H9 (cell line): ENCODE measurements at regions not wholly inside any gene's neighbourhood (a gene's known extent, or its start where the extent isn't known, plus 50 kb on each side); places are given as distances from the start of the nearest gene placed in this dataset.

Experiments used
- DNase-seq: peaks from one replicate; pipeline ENCODE4 v3.0.0-alpha.2; 2017
- H2AFZ ChIP-seq: one replicate; pipeline ENCODE4 v1.6.1; 2013; ENCODE audit warnings: mild to moderate bottlenecking, low read length, control low read depth, moderate library complexity
- H2AK5ac ChIP-seq: 2 replicates; pipeline ENCODE4 v1.6.1; 2013; ENCODE audit warnings: low read length, control low read depth, mixed read lengths; ENCODE audit not compliant: insufficient read length
- H2BK120ac ChIP-seq: one replicate; pipeline ENCODE4 v1.6.1; 2013; ENCODE audit warnings: low read depth, mild to moderate bottlenecking, low read length, control low read depth, inconsistent platforms; ENCODE audit not compliant: poor library complexity, severe bottlenecking
- H2BK12ac ChIP-seq: 2 replicates; pipeline ENCODE4 v1.6.1; 2013; ENCODE audit warnings: low read length, control low read depth, mixed read lengths, low read depth; ENCODE audit not compliant: insufficient read length
- H2BK15ac ChIP-seq: 2 replicates; pipeline ENCODE4 v1.6.1; 2013; ENCODE audit warnings: low read depth, low read length, control low read depth
- H2BK20ac ChIP-seq: one replicate; pipeline ENCODE4 v1.6.1; 2013; ENCODE audit warnings: low read depth, mild to moderate bottlenecking, low read length, control low read depth, inconsistent platforms; ENCODE audit not compliant: poor library complexity, severe bottlenecking
- H2BK5ac ChIP-seq: 2 replicates; pipeline ENCODE4 v1.6.1; 2013; ENCODE audit warnings: low read length, control low read depth, mixed read lengths; ENCODE audit not compliant: insufficient read length
- H3K14ac ChIP-seq: 2 replicates; pipeline ENCODE4 v1.6.1; 2013; ENCODE audit warnings: low read length, control low read depth; ENCODE audit not compliant: insufficient read depth
- H3K18ac ChIP-seq: 2 replicates; pipeline ENCODE4 v1.6.1; 2013; ENCODE audit warnings: low read depth, mild to moderate bottlenecking, mixed read lengths, low read length, control low read depth; ENCODE audit not compliant: insufficient read length
- H3K23ac ChIP-seq: 2 replicates; pipeline ENCODE4 v1.6.1; 2013; ENCODE audit warnings: low read length, control low read depth, mixed read lengths, low read depth; ENCODE audit not compliant: insufficient read length
- H3K23me2 ChIP-seq: 2 replicates; pipeline ENCODE4 v1.6.1; 2013; ENCODE audit warnings: low read depth, mild to moderate bottlenecking, mixed read lengths, low read length, control low read depth; ENCODE audit not compliant: insufficient read length, poor library complexity, severe bottlenecking
- H3K27ac ChIP-seq: 2 replicates; pipeline ENCODE4 v1.5.1; 2013; ENCODE audit warnings: low read length, control low read depth, mixed read lengths, low read depth; ENCODE audit not compliant: insufficient read length
- H3K27me3 ChIP-seq: 2 replicates; pipeline ENCODE4 v1.6.1; 2013; ENCODE audit warnings: low read length, control low read depth, inconsistent platforms; ENCODE audit not compliant: insufficient read depth
- H3K4ac ChIP-seq: 2 replicates; pipeline ENCODE4 v1.6.1; 2013; ENCODE audit warnings: low read depth, mild to moderate bottlenecking, control low read depth, inconsistent platforms, low read length, moderate library complexity
- H3K4me1 ChIP-seq: 2 replicates; pipeline ENCODE4 v1.6.1; 2013; ENCODE audit warnings: low read length, control low read depth, inconsistent platforms; ENCODE audit not compliant: insufficient read depth
- H3K4me2 ChIP-seq: 2 replicates; pipeline ENCODE4 v1.6.1; 2013; ENCODE audit warnings: low read length, control low read depth, mixed read lengths; ENCODE audit not compliant: insufficient read length, insufficient read depth
- H3K56ac ChIP-seq: 2 replicates; pipeline ENCODE4 v1.6.1; 2013; ENCODE audit warnings: low read depth, mild to moderate bottlenecking, mixed read lengths, low read length, control low read depth; ENCODE audit not compliant: insufficient read length
- H3K79me1 ChIP-seq: 2 replicates; pipeline ENCODE4 v1.6.1; 2013; ENCODE audit warnings: low read depth, mild to moderate bottlenecking, moderate library complexity, low read length, control low read depth, inconsistent platforms; ENCODE audit not compliant: insufficient read depth, poor library complexity, severe bottlenecking
- H3K79me2 ChIP-seq: 2 replicates; pipeline ENCODE4 v1.6.1; 2013; ENCODE audit warnings: low read length, control low read depth, inconsistent platforms; ENCODE audit not compliant: insufficient read depth
- H3K9ac ChIP-seq: 2 replicates; pipeline ENCODE4 v1.6.1; 2013; ENCODE audit warnings: low read length, control low read depth, mixed read lengths; ENCODE audit not compliant: insufficient read length; ENCODE audit errors: extremely low read depth
- H3K9me3 ChIP-seq: one replicate; pipeline ENCODE4 v1.6.1; 2013; ENCODE audit warnings: low read depth, low read length, inconsistent platforms; ENCODE audit not compliant: control insufficient read depth
- H3T11ph ChIP-seq: one replicate; pipeline ENCODE4 v1.6.1; 2013; ENCODE audit warnings: mild to moderate bottlenecking, low read length, control low read depth, inconsistent platforms
- H4K20me1 ChIP-seq: one replicate; pipeline ENCODE4 v1.6.1; 2013; ENCODE audit not compliant: control insufficient read depth, insufficient read length, insufficient read depth
- H4K5ac ChIP-seq: 2 replicates; pipeline ENCODE4 v1.6.1; 2013; ENCODE audit warnings: low read depth, mild to moderate bottlenecking, mixed read lengths, low read length, control low read depth; ENCODE audit not compliant: insufficient read length
- H4K8ac ChIP-seq: replicated peaks from 2 replicates; pipeline ENCODE4 v1.6.1; 2013; ENCODE audit warnings: low read length, control low read depth, mixed read lengths, low read depth; ENCODE audit not compliant: insufficient read length
- H4K91ac ChIP-seq: 2 replicates; pipeline ENCODE4 v1.6.1; 2013; ENCODE audit warnings: low read depth, mild to moderate bottlenecking, moderate library complexity, mixed read lengths, low read length, control low read depth; ENCODE audit not compliant: insufficient read length
- H3K27ac Mint-ChIP-seq, 3 experiments: 2 replicates in 2 of 3; 3 replicates in 1 of 3; pipeline ENCODE4 v1.8.0; 2020 to 2021; ENCODE audit warnings: mixed read lengths in 3 of 3, mild to moderate bottlenecking in 1 of 3, moderate library complexity in 1 of 3
- H3K27me3 Mint-ChIP-seq: 2 replicates; pipeline ENCODE4 v1.8.0; 2021; ENCODE audit warnings: low read depth, mild to moderate bottlenecking, moderate library complexity, mixed read lengths
- H3K36me3 Mint-ChIP-seq, 3 experiments: 2 replicates in 2 of 3; 3 replicates in 1 of 3; pipeline ENCODE4 v1.8.0; 2020 to 2021; ENCODE audit warnings: low read depth in 3 of 3, mixed read lengths in 3 of 3; ENCODE audit not compliant: insufficient read depth in 1 of 3
- H3K4me1 Mint-ChIP-seq, 2 experiments: 2 replicates each; pipeline ENCODE4 v1.8.0; 2020; ENCODE audit warnings: mixed read lengths in 2 of 2
- H3K4me3 Mint-ChIP-seq, 2 experiments: 2 replicates in 1 of 2; 3 replicates in 1 of 2; pipeline ENCODE4 v1.8.0; 2020 to 2021; ENCODE audit warnings: mild to moderate bottlenecking in 2 of 2, mixed read lengths in 2 of 2, moderate library complexity in 1 of 2
- H3K9me3 Mint-ChIP-seq, 2 experiments: 2 replicates in 1 of 2; 3 replicates in 1 of 2; pipeline ENCODE4 v1.8.0; 2020; ENCODE audit warnings: mild to moderate bottlenecking in 2 of 2, mixed read lengths in 2 of 2, moderate library complexity in 1 of 2
- WGBS: extraction: QIAGEN DNeasy Blood & Tissue Kit; methylation state at CpG from one replicate; pipeline ENCODE4 v1.1.7; 2013; ENCODE audit warnings: missing lambda C conversion rate, low lambda C conversion rate, mixed read lengths; ENCODE audit not compliant: insufficient read length; ENCODE audit errors: extremely low coverage; 5-methylcytosine and 5-hydroxymethylcytosine counted together
- TF ChIP-seq, protein P1 (sequence below): fragments of 200-600 bp; sonication (generic); conservative IDR thresholded peaks from 3 replicates; pipeline ENCODE4 v1.8.0; 2021; ENCODE audit warnings: antibody characterized with exemption, mild to moderate bottlenecking

DNA sequence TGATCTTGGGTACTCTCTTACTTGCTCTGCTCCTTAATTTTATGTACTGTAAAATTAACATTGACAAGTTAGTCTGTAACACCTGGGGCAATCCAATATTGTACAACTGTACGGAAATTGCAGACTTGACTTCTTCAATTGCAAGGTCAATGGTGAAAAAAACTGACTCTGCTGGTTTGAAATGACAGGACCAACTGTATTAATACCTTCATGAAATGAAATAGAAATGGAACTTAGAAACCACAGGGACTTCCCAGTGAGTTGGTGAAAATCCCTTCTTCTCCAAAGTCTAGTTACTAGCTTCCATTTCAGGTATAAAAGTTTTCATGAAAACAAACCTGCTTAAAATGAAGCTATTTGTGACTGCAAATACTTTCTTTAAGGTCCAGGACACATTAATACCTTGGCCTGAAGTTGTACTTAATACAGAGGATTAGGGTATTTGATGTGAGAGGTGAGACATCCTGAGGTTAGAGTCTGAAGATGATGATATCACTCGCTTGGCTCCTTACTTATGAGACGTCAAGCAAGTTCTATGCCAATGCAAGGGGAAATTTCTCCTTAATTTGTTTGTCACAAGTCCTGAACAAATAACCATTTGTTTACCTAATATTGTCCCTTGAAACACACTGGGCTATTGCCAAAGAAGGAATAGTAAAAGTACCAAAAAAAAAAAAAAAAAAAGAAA, 226.2 kb upstream of the TP63 start:
- no peak for DNase-seq
- Histone ChIP-seq H2BK15ac (no peak overlapping the region), H3K4me1 (no peaks in the 10 kb centered on the region), H3K14ac (no peak overlapping the region), H4K5ac (no peak overlapping the region), H4K8ac (no peak overlapping the region), H4K20me1 (no peaks in the 10 kb centered on the region), H2AFZ (no peak overlapping the region), H4K91ac (no peak overlapping the region), H3K18ac (no peak overlapping the region), H2AK5ac (no peak overlapping the region), H3K4me2 (no peak overlapping the region), H3T11ph (no peak overlapping the region), H3K79me1 (no peaks in the 10 kb centered on the region), H3K23me2 (no peaks in the 10 kb centered on the region), H3K4ac (no peak overlapping the region), H3K23ac (no peak overlapping the region), H3K79me2 (no peaks in the 10 kb centered on the region), H3K9ac (no peak overlapping the region), H2BK20ac (no peak overlapping the region), H3K27me3 (no peaks in the 10 kb centered on the region), H2BK120ac (no peak overlapping the region), H3K9me3 (no peaks in the 10 kb centered on the region), H3K56ac (no peak overlapping the region), H3K27ac (no peak overlapping the region), H2BK12ac (no peak overlapping the region), H2BK5ac (no peak overlapping the region)
- H3K4me1 Mint-ChIP-seq = peaks cover 0 to 4% of the 10 kb centered on the region in 2 experiments; a peak in 2 of 4 replicates
- no peaks in the 10 kb centered on the region for H3K9me3 Mint-ChIP-seq
- TF ChIP-seq, protein P1, sequence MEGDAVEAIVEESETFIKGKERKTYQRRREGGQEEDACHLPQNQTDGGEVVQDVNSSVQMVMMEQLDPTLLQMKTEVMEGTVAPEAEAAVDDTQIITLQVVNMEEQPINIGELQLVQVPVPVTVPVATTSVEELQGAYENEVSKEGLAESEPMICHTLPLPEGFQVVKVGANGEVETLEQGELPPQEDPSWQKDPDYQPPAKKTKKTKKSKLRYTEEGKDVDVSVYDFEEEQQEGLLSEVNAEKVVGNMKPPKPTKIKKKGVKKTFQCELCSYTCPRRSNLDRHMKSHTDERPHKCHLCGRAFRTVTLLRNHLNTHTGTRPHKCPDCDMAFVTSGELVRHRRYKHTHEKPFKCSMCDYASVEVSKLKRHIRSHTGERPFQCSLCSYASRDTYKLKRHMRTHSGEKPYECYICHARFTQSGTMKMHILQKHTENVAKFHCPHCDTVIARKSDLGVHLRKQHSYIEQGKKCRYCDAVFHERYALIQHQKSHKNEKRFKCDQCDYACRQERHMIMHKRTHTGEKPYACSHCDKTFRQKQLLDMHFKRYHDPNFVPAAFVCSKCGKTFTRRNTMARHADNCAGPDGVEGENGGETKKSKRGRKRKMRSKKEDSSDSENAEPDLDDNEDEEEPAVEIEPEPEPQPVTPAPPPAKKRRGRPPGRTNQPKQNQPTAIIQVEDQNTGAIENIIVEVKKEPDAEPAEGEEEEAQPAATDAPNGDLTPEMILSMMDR = no peak
- no peak overlapping the region for H3K27ac Mint-ChIP-seq
- H3K36me3 Mint-ChIP-seq = no peaks in the 10 kb centered on the region; a peak in 1 of 7 replicates
- no CpG with 5 or more reads among the region's 3 CpGs for WGBS
- no peaks in the 10 kb centered on the region for H3K27me3 Mint-ChIP-seq
- no peak overlapping the region for H3K4me3 Mint-ChIP-seq
